Suprapubic skin (tissue), 4 donors: ENCODE measurements at regions not wholly inside any gene's neighbourhood (a gene's known extent, or its start where the extent isn't known, plus 50 kb on each side); places are given as distances from the start of the nearest gene placed in this dataset.

ENCODE experiments used
- DNase-seq, 2 donors: peaks; one replicate each; pipeline ENCODE4 v3.0.0-alpha.2; 2019; ENCODE audit warnings: low spot score in 2 of 2
- H3K27ac ChIP-seq: fragments of 200-600 bp; sonication (generic); one replicate; pipeline ENCODE4 v1.5.1; 2019
- H3K27me3 ChIP-seq: fragments of 200-600 bp; sonication (generic); one replicate; pipeline ENCODE4 v1.5.1; 2019
- H3K36me3 ChIP-seq: fragments of 200-600 bp; sonication (generic); one replicate; pipeline ENCODE4 v1.5.1; 2019
- H3K4me1 ChIP-seq: fragments of 200-600 bp; sonication (generic); one replicate; pipeline ENCODE4 v1.5.1; 2019
- H3K4me3 ChIP-seq: fragments of 200-600 bp; sonication (generic); one replicate; pipeline ENCODE4 v1.5.1; 2019; ENCODE audit warnings: mild to moderate bottlenecking
- H3K9me3 ChIP-seq: fragments of 200-600 bp; sonication (generic); one replicate; pipeline ENCODE4 v1.5.1; 2019
- EP300 ChIP-seq: sonication (generic); formaldehyde crosslinking; IDR thresholded peaks from one replicate; pipeline ENCODE4 v1.6.1; 2017; ENCODE audit warnings: antibody characterized with exemption
- POLR2A ChIP-seq, 2 donors: fragments of 450-650 bp; IDR thresholded peaks; one replicate each; pipeline ENCODE4 v1.6.1; 2017; ENCODE audit warnings: antibody characterized with exemption in 2 of 2, mild to moderate bottlenecking in 2 of 2, moderate library complexity in 2 of 2
- POLR2AphosphoS5 ChIP-seq, 3 donors: sonication (generic); formaldehyde crosslinking; IDR thresholded peaks; one replicate each; pipeline ENCODE4 v1.6.1; 2017; ENCODE audit warnings: antibody characterized with exemption in 3 of 3
- WGBS: methylation state at CpG from one replicate; pipeline ENCODE4 v1.1.5; 2018; 5-methylcytosine and 5-hydroxymethylcytosine counted together
- TF ChIP-seq, protein P1 (sequence below), 2 donors: fragments of 200-600 bp in 1 of 2; fragments of 450-650 bp in 1 of 2; sonication (generic) in 1 of 2; IDR thresholded peaks; one replicate each; pipeline ENCODE4 v1.5.1; 2016 to 2019; ENCODE audit warnings: antibody characterized with exemption in 2 of 2, mild to moderate bottlenecking in 1 of 2, moderate library complexity in 1 of 2

DNA sequence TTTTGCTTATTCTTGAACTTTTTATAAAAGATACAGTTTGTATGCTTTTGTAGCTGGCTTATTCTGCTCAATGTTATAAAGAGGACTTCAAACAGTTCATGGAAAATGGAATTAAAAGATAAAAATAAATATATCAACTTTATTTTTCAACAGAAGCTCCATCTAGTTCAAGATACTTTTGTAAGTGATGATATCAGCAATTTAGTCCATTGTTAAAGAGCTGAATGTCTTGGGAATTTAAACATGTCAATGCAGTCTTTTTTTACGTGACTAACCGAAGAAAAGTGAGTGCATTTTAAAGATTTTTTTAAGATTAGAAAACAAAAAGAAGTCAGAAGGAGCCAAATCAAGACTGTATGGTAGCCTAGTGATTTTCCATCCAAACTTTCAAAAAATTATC is 85.4 kb upstream of the CHST9 start:
- H3K4me3 ChIP-seq: no peak overlapping the region
- no peak for TF ChIP-seq EP300
- TF ChIP-seq POLR2AphosphoS5 (IDR thresholded peaks at IDR 0.05): no peak
- TF ChIP-seq POLR2A (IDR thresholded peaks at IDR 0.05): no peak
- TF ChIP-seq, protein P1, sequence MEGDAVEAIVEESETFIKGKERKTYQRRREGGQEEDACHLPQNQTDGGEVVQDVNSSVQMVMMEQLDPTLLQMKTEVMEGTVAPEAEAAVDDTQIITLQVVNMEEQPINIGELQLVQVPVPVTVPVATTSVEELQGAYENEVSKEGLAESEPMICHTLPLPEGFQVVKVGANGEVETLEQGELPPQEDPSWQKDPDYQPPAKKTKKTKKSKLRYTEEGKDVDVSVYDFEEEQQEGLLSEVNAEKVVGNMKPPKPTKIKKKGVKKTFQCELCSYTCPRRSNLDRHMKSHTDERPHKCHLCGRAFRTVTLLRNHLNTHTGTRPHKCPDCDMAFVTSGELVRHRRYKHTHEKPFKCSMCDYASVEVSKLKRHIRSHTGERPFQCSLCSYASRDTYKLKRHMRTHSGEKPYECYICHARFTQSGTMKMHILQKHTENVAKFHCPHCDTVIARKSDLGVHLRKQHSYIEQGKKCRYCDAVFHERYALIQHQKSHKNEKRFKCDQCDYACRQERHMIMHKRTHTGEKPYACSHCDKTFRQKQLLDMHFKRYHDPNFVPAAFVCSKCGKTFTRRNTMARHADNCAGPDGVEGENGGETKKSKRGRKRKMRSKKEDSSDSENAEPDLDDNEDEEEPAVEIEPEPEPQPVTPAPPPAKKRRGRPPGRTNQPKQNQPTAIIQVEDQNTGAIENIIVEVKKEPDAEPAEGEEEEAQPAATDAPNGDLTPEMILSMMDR (IDR thresholded peaks at IDR 0.05): no peak
- no peaks in the 10 kb centered on the region for H3K36me3 ChIP-seq
- DNase-seq: no peak
- H3K4me1 ChIP-seq: no peaks in the 10 kb centered on the region
- H3K27ac ChIP-seq: no peak overlapping the region
- no peaks in the 10 kb centered on the region for H3K27me3 ChIP-seq
- WGBS: 90% methylated on average over 2 of the region's 2 CpGs
- no peaks in the 10 kb centered on the region for H3K9me3 ChIP-seq

DNA sequence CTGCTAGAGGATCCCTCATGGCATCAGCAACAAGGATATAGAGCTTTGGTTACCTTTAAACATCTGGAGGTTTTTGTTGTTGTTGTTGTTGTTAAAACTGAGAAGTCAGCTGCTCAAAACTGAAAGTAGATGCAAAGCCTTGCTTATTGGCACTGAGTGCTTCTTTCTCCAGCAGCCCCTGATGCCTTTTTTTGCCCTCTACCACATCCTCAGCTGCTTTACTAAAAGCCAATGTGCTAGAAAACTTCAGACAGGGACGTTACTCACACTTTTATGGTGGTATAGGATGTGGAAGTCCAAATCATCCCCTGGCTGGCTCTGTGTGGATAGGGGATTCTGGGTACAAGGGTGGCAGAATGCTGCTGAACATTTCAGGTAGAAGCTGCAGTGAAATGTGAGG is 78.3 kb upstream of the CHST9 start:
- H3K27me3 ChIP-seq: no peaks in the 10 kb centered on the region
- no peaks in the 10 kb centered on the region for H3K9me3 ChIP-seq
- H3K36me3 ChIP-seq: no peaks in the 10 kb centered on the region
- H3K27ac ChIP-seq: no peak overlapping the region
- 75% methylated on average over 1 of the region's 1 CpG for WGBS
- no peaks in the 10 kb centered on the region for H3K4me1 ChIP-seq
- TF ChIP-seq POLR2AphosphoS5 (IDR thresholded peaks at IDR 0.05) (no peak), EP300 (no peak), POLR2A (IDR thresholded peaks at IDR 0.05) (no peak)
- TF ChIP-seq, protein P1 (IDR thresholded peaks at IDR 0.05): no peak
- no peak for DNase-seq
- no peak overlapping the region for H3K4me3 ChIP-seq

DNA sequence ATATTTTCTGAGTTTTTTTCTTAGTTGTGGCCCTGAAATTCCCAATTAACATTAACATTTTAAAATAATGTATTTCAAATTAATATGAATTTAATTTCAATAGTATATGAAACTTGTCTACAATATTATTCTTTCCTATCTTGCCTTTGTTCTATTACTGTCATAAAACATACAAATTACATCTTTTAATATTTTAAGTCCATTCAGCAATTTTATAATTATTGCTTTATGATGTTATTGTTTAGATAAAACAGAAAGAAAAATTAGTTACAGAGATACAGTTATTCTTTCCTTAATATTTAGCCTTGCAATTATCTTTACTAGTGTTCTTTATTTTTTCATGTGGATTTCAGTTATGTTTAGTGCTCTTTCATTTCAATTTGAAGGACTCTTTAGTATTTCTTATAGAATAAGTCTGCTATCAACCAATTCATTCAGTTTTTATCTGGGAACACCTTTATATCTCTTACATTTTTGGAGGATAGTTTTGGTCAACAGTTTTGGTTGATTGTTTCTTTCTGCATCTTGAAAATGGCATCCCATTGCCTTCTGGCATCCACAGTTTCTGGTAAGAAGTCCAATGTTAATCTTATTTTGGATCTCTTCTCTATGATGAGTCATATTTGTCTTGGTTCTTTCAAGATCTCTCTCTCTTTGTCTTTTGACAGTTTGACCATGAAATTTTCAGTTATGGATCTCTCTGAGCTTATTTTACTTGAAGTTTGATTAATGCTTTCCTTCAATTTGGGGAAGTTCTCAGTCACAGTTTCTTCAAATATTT is 76.9 kb upstream of the CHST9 start:
- Histone ChIP-seq H3K36me3 (no peaks in the 10 kb centered on the region), H3K4me3 (no peak overlapping the region), H3K27me3 (no peaks in the 10 kb centered on the region), H3K9me3 (no peaks in the 10 kb centered on the region), H3K27ac (no peak overlapping the region), H3K4me1 (no peaks in the 10 kb centered on the region)
- TF ChIP-seq POLR2AphosphoS5 (IDR thresholded peaks at IDR 0.05): no peak
- TF ChIP-seq POLR2A (IDR thresholded peaks at IDR 0.05): no peak
- TF ChIP-seq EP300: no peak
- TF ChIP-seq, protein P1 (IDR thresholded peaks at IDR 0.05): no peak
- no peak for DNase-seq

DNA sequence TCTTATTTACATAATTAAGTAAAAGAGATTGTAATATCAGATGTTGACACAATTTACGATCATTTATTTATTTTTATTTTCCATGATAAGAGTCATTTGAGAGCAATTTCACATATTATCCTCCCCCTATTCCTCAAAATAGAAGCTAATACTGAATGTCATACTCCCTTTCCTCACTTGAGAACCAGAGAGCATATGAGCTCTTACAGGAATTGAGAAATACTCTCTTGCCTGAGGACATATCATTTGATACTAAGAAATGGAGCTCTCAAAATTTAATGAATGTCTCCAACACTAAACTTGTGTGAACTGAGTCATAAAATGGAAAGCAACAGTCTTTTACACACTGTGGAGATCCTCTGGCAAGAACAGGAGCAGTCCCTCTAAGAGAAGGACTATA is 68.5 kb upstream of the CHST9 start:
- no peak for DNase-seq
- H3K9me3 ChIP-seq: no peaks in the 10 kb centered on the region
- WGBS: 86% methylated on average over 1 of the region's 1 CpG
- no peak overlapping the region for H3K4me3 ChIP-seq
- no peaks in the 10 kb centered on the region for H3K27me3 ChIP-seq
- H3K36me3 ChIP-seq: no peaks in the 10 kb centered on the region
- H3K4me1 ChIP-seq: no peaks in the 10 kb centered on the region
- no peak overlapping the region for H3K27ac ChIP-seq
- TF ChIP-seq, protein P1 (IDR thresholded peaks at IDR 0.05): no peak
- TF ChIP-seq EP300: no peak

DNA sequence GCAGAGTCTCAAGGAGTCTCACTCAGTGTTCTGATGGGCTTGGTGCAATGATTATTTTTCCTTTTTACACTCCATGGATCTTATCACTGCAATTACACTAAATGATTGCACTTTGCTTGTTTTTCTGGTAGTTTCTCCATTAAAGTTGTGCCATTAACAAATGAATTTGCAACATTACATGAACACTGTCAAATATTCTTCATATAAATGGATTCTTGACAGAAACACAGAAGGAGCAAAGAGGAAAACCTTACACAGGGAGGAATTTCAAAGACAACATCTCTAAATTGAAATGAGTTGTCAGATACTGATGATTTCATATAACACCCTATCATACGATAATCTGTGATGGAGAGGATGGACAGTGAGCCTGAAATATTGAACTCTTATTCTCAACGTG is 65.4 kb upstream of the CHST9 start:
- Histone ChIP-seq H3K4me1 (no peaks in the 10 kb centered on the region), H3K4me3 (no peak overlapping the region), H3K27ac (no peak overlapping the region), H3K36me3 (no peaks in the 10 kb centered on the region), H3K9me3 (no peaks in the 10 kb centered on the region), H3K27me3 (no peaks in the 10 kb centered on the region)
- 92% methylated on average over 2 of the region's 2 CpGs for WGBS
- TF ChIP-seq POLR2AphosphoS5 (IDR thresholded peaks at IDR 0.05): no peak
- TF ChIP-seq EP300: no peak
- TF ChIP-seq POLR2A (IDR thresholded peaks at IDR 0.05): no peak
- TF ChIP-seq, protein P1 (IDR thresholded peaks at IDR 0.05): no peak
- no peak for DNase-seq
